Fibroblast of villous mesenchyme (primary cell): ENCODE measurements at regions not wholly inside any gene's neighbourhood (a gene's known extent, or its start where the extent isn't known, plus 50 kb on each side); places are given as distances from the start of the nearest gene placed in this dataset.
"Not testable (repeated sequence)": the region's sequence is repeated elsewhere in the genome, so short reads cannot be mapped to it uniquely, and the experiment has no call there.

Experiments used
- DNase-seq: peaks from one replicate; pipeline ENCODE4 v3.0.0-alpha.2; 2010; ENCODE audit warnings: low read depth
- H3K4me3 ChIP-seq: 2 replicates; pipeline ENCODE4 v1.5.1; 2011; ENCODE audit warnings: low read depth, mild to moderate bottlenecking, low read length
- CTCF ChIP-seq: IDR thresholded peaks from 2 replicates; pipeline ENCODE4 v1.5.1; 2012; ENCODE audit warnings: low read depth, mild to moderate bottlenecking, low read length; ENCODE audit not compliant: insufficient read depth

DNA sequence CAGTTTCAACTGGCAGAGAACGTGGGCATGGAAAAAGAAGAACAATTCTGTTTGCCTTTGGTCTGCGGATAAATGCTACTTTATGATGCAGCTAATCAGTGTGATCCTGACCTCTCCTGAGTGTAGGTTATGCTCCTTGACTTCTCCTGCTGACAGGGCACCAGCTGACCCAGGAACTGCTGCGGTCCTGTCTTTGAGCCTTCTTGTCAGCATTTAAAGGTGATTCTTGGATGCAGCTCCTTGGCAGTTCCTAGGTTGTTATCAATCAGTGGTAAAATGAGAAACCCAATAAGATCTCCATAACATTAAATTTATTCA is 150.3 kb upstream of the FGF10 start:
- no peak for TF ChIP-seq CTCF
- DNase-seq = no peak
- H3K4me3 ChIP-seq = no peak overlapping the region

GRCh38 chr5:44538797-44539601 is 149.8 kb upstream of the FGF10 start:
- peak; percentile 84 for DNase-seq
- H3K4me3 ChIP-seq = no peak overlapping the region
- TF ChIP-seq CTCF = no peak

- DNase-seq = peak; percentile 58
- no peak overlapping the region for H3K4me3 ChIP-seq
- peak; percentile 65 for TF ChIP-seq CTCF
These were observed 147.5 kb upstream of the FGF10 start for GRCh38 chr5:44536650-44537260.

GRCh38 chr5:44535621-44536020 is 146.4 kb upstream of the FGF10 start:
- no peak for DNase-seq
- no peak for TF ChIP-seq CTCF
- H3K4me3 ChIP-seq = no peak overlapping the region

DNA sequence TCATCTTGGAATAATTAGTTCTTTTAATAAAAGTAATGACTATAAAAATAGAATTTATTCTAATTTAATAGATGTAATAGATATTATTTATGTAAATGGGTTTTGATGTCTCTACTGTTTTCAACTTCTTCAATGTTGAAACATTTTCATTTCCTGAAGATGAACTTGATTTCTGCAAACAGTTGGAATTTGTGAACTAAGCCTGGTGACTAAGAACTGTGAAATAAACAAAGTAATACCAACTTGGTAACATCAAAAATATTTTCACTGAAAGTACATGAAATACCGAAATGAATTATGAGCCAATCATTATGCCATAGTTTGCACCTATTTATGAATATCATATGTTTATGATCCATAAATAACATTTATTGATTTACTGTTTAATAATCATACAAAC is 143.8 kb upstream of the FGF10 start:
- TF ChIP-seq CTCF = no peak
- no peak overlapping the region for H3K4me3 ChIP-seq
- DNase-seq = no peak

GRCh38 chr5:44531756-44532155 is 142.5 kb upstream of the FGF10 start:
- peak; percentile 23 for DNase-seq
- not testable (repeated sequence) for H3K4me3 ChIP-seq

DNA sequence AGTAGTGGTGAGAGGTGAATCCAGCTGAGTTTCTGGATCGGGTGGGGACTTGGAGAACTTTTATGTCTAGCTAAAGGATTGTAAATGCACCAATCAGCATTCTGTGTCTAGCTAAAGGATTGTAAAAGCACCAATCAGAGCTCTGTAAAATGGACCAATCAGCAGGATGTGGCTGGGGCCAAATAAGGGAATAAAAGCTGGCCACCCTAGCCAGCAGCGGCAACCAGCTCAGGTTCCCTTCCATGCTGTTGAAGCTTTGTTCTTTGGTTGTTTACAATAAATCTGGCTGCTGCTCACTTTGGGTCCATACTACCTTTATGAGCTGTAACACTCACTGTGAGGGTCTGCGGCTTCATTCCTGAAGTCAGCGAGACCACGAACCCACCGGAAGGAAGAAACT is 141.6 kb upstream of the FGF10 start:
- DNase-seq, H3K4me3 ChIP-seq: not testable (repeated sequence)

DNA sequence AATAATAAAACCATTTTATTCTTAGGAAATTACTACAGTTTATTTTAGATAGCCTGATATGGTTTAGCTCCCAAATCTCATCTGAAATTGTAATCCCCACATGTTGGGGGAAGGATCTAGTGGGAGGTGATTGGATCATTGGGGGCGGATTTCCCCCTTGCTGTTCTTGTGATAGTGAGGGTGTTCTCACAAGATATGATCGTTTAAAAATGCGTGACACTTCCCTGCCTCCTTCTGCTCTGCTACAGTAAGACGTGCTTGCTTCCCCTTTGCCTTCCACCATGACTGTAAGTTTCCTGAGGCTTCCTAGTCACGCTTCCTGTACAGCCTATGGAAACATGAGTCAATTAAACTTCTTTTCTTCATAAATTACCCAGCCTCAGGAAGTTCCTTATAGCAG is 122.4 kb upstream of the FGF10 start:
- no peak for TF ChIP-seq CTCF
- no peak for DNase-seq
- H3K4me3 ChIP-seq = no peak overlapping the region
